ENCODE measurements at regions not wholly inside any gene's neighbourhood (a gene's known extent, or its start where the extent isn't known, plus 50 kb on each side); places are given as distances from the start of the nearest gene placed in this dataset.

DNA sequence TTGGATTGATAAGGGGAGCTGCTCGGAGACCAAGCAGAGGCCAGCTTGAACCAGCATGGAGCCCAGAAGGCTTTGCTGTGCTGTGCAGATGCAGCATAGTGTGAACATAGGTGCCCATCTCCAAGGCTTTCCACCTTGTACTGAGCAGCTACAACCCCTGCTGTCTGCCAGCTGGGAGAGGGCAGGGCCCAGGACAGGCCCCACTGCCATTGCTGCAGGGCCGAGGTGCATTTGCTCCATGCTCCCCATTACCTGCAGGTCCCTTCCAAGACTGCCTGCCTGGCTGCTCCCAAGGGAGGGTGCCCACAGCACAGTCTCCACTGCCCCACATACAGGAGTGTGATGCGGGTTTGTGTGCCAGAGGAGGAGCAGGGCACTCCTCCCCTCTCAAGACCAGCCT, 1016.0 kb upstream of the INTU start:
- no peak for DNase-seq (ENCODE audit: low spot score)
- Mint-ChIP-seq H3K4me1 (peaks cover 7% of the 10 kb centered on the region), H3K27ac (no peak overlapping the region), H3K27me3 (ENCODE audit: low read depth) (no peaks in the 10 kb centered on the region), H3K9me3 (peaks cover 28% of the 10 kb centered on the region), H3K4me3 (no peak overlapping the region), H3K36me3 (peaks cover 4% of the 10 kb centered on the region; the same call in 1 of the 2 replicates)
- no peak for ATAC-seq
- ChIA-PET POLR2A (no interaction called here), CTCF (no interaction called here)
- TF ChIP-seq, protein P1, sequence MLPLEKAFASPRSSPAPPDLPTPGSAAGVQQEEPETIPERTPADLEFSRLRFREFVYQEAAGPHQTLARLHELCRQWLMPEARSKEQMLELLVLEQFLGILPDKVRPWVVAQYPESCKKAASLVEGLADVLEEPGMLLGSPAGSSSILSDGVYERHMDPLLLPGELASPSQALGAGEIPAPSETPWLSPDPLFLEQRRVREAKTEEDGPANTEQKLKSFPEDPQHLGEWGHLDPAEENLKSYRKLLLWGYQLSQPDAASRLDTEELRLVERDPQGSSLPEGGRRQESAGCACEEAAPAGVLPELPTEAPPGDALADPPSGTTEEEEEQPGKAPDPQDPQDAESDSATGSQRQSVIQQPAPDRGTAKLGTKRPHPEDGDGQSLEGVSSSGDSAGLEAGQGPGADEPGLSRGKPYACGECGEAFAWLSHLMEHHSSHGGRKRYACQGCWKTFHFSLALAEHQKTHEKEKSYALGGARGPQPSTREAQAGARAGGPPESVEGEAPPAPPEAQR (CRISPR knock-in tag; IDR thresholded peaks at IDR 0.05), result no peak
- no peak for TF ChIP-seq ZNF396 (CRISPR knock-in tag; IDR thresholded peaks at IDR 0.05; ENCODE audit: borderline replicate concordance)
- TF ChIP-seq TCF7 (CRISPR knock-in tag; IDR thresholded peaks at IDR 0.05; ENCODE audit: low read depth), result no peak
- TF ChIP-seq, protein P2, sequence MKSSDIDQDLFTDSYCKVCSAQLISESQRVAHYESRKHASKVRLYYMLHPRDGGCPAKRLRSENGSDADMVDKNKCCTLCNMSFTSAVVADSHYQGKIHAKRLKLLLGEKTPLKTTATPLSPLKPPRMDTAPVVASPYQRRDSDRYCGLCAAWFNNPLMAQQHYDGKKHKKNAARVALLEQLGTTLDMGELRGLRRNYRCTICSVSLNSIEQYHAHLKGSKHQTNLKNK (CRISPR knock-in tag; IDR thresholded peaks at IDR 0.05), result no peak
- no peak for TF ChIP-seq GTF2I (CRISPR knock-in tag; conservative IDR thresholded peaks at IDR 0.05)
- no peak for TF ChIP-seq HMGA2 (CRISPR knock-in tag; IDR thresholded peaks at IDR 0.05)
- no peak for TF ChIP-seq ZNF263 (CRISPR knock-in tag; IDR thresholded peaks at IDR 0.05; ENCODE audit: low read depth)
- TF ChIP-seq TP53 (CRISPR knock-in tag; IDR thresholded peaks at IDR 0.05), result no peak
- TF ChIP-seq, protein P3, sequence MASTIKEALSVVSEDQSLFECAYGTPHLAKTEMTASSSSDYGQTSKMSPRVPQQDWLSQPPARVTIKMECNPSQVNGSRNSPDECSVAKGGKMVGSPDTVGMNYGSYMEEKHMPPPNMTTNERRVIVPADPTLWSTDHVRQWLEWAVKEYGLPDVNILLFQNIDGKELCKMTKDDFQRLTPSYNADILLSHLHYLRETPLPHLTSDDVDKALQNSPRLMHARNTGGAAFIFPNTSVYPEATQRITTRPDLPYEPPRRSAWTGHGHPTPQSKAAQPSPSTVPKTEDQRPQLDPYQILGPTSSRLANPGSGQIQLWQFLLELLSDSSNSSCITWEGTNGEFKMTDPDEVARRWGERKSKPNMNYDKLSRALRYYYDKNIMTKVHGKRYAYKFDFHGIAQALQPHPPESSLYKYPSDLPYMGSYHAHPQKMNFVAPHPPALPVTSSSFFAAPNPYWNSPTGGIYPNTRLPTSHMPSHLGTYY (CRISPR knock-in tag; IDR thresholded peaks at IDR 0.05), result no peak
- TF ChIP-seq, protein P4, sequence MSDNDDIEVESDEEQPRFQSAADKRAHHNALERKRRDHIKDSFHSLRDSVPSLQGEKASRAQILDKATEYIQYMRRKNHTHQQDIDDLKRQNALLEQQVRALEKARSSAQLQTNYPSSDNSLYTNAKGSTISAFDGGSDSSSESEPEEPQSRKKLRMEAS (CRISPR knock-in tag; IDR thresholded peaks at IDR 0.05), result no peak
- TF ChIP-seq, protein P5, sequence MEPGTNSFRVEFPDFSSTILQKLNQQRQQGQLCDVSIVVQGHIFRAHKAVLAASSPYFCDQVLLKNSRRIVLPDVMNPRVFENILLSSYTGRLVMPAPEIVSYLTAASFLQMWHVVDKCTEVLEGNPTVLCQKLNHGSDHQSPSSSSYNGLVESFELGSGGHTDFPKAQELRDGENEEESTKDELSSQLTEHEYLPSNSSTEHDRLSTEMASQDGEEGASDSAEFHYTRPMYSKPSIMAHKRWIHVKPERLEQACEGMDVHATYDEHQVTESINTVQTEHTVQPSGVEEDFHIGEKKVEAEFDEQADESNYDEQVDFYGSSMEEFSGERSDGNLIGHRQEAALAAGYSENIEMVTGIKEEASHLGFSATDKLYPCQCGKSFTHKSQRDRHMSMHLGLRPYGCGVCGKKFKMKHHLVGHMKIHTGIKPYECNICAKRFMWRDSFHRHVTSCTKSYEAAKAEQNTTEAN (CRISPR knock-in tag; IDR thresholded peaks at IDR 0.05), result no peak

DNA sequence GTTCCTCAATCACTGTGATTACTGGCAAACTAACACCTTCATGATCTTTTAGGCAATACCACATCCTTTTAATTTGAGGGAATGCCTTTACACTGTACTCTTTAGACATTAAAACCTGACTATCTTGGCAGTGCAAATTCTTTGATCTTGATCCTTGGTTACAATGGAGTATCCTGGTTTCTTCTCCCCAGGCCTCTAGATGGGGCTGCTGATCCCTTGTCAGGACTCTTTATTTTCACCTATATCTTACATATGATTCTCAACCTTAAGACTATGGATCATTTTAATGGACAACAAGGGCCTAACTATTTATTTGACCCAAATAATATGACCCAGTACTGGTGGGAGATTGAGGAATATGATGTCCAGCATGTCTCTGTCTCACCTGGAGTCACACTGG, 1005.5 kb upstream of the INTU start:
- Mint-ChIP-seq H3K27ac (no peak overlapping the region), H3K4me1 (no peaks in the 10 kb centered on the region), H3K36me3 (no peaks in the 10 kb centered on the region), H3K9me3 (no peaks in the 10 kb centered on the region), H3K4me3 (no peak overlapping the region), H3K27me3 (ENCODE audit: low read depth) (no peaks in the 10 kb centered on the region)
- ChIA-PET CTCF (no interaction called here), POLR2A (no interaction called here)
- peak; percentile 29 for DNase-seq (ENCODE audit: low spot score)
- ATAC-seq, result peak; percentile 96
- TF ChIP-seq ELF4 (CRISPR knock-in tag; IDR thresholded peaks at IDR 0.05; ENCODE audit: low read depth) (no peak), TEAD1 (CRISPR knock-in tag; IDR thresholded peaks at IDR 0.05) (no peak), JAZF1 (CRISPR knock-in tag; IDR thresholded peaks at IDR 0.05) (no peak), ZNF396 (CRISPR knock-in tag; IDR thresholded peaks at IDR 0.05; ENCODE audit: borderline replicate concordance) (no peak), ZBTB21 (CRISPR knock-in tag; IDR thresholded peaks at IDR 0.05; ENCODE audit: borderline replicate concordance) (no peak), IRF2 (CRISPR knock-in tag; IDR thresholded peaks at IDR 0.05; ENCODE audit: borderline replicate concordance, low read depth) (no peak), ETV6 (CRISPR knock-in tag; IDR thresholded peaks at IDR 0.05) (no peak), RORB (CRISPR knock-in tag; IDR thresholded peaks at IDR 0.05) (no peak)
- TF ChIP-seq, protein P6, sequence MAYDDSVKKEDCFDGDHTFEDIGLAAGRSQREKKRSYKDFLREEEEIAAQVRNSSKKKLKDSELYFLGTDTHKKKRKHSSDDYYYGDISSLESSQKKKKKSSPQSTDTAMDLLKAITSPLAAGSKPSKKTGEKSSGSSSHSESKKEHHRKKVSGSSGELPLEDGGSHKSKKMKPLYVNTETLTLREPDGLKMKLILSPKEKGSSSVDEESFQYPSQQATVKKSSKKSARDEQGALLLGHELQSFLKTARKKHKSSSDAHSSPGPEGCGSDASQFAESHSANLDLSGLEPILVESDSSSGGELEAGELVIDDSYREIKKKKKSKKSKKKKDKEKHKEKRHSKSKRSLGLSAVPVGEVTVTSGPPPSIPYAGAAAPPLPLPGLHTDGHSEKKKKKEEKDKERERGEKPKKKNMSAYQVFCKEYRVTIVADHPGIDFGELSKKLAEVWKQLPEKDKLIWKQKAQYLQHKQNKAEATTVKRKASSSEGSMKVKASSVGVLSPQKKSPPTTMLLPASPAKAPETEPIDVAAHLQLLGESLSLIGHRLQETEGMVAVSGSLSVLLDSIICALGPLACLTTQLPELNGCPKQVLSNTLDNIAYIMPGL (CRISPR knock-in tag; IDR thresholded peaks at IDR 0.05), result no peak
- TF ChIP-seq, protein P7, sequence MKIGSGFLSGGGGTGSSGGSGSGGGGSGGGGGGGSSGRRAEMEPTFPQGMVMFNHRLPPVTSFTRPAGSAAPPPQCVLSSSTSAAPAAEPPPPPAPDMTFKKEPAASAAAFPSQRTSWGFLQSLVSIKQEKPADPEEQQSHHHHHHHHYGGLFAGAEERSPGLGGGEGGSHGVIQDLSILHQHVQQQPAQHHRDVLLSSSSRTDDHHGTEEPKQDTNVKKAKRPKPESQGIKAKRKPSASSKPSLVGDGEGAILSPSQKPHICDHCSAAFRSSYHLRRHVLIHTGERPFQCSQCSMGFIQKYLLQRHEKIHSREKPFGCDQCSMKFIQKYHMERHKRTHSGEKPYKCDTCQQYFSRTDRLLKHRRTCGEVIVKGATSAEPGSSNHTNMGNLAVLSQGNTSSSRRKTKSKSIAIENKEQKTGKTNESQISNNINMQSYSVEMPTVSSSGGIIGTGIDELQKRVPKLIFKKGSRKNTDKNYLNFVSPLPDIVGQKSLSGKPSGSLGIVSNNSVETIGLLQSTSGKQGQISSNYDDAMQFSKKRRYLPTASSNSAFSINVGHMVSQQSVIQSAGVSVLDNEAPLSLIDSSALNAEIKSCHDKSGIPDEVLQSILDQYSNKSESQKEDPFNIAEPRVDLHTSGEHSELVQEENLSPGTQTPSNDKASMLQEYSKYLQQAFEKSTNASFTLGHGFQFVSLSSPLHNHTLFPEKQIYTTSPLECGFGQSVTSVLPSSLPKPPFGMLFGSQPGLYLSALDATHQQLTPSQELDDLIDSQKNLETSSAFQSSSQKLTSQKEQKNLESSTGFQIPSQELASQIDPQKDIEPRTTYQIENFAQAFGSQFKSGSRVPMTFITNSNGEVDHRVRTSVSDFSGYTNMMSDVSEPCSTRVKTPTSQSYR (CRISPR knock-in tag; IDR thresholded peaks at IDR 0.05), result no peak
- TF ChIP-seq, protein P8, sequence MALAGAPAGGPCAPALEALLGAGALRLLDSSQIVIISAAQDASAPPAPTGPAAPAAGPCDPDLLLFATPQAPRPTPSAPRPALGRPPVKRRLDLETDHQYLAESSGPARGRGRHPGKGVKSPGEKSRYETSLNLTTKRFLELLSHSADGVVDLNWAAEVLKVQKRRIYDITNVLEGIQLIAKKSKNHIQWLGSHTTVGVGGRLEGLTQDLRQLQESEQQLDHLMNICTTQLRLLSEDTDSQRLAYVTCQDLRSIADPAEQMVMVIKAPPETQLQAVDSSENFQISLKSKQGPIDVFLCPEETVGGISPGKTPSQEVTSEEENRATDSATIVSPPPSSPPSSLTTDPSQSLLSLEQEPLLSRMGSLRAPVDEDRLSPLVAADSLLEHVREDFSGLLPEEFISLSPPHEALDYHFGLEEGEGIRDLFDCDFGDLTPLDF (CRISPR knock-in tag; IDR thresholded peaks at IDR 0.05), result no peak
- TF ChIP-seq, protein P9, sequence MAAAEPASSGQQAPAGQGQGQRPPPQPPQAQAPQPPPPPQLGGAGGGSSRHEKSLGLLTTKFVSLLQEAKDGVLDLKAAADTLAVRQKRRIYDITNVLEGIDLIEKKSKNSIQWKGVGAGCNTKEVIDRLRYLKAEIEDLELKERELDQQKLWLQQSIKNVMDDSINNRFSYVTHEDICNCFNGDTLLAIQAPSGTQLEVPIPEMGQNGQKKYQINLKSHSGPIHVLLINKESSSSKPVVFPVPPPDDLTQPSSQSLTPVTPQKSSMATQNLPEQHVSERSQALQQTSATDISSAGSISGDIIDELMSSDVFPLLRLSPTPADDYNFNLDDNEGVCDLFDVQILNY (CRISPR knock-in tag; IDR thresholded peaks at IDR 0.05), result no peak
